ENCODE measurements at regions not wholly inside any gene's neighbourhood (a gene's known extent, or its start where the extent isn't known, plus 50 kb on each side); places are given as distances from the start of the nearest gene placed in this dataset.

DNA sequence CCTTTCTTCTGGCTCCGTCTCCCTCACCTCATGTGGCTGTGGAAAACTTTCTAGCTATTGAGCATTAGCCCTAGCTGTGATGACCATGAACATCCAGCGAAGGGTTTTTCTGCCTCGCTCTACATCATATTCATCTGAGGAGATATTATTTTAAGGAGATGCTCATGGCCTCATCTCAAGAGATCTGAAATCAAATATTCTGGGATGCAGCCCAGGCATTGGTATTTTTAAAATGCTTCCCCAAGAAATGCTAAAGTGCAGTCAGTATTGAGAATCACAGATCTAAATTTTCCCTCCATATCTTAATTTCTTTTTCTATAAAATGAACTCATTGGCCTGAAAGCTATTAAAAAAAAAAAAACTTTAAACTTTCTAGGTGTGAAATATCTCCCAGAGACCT is 238.2 kb upstream of the CELF2 start:
- DNase-seq (ENCODE audit: low read depth) = no peak

DNA sequence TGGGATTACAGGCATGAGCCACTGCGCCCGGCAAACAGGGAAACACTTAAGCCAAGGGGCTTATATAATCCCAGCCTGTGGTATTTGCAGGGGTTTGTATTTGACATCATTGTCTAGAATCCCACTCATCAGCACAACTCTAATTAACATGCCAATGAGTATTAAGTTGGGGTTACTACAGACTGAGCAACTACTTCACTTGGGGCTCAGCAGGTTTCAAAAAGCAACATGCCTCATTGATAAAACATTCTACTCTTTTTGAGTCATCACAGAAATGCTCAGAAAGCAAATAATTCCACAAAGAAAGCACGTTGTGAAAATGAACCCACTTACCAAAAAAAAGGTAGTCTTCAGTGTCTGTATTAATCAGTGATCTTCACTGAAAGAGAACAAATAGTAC is 236.9 kb upstream of the CELF2 start:
- DNase-seq (ENCODE audit: low read depth) = peak; percentile 65

DNA sequence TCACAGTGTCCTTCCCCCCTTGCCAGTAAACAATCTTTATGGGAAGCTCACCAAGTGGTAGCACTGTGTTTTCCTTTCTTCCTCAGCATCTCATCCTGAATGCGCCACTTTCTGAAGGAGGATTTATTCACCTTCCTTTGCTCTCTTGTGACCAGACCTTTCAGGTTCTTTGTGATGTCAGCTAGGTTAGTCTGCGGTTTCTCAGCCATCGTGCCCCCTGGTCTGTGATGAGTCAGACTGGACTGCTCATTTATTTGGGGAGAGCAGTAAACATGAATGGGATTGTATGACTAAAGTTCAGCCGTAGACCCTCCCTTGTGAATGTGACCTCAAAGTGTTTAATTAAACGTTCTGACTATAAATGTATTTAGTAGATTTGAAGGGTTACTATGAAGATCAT is 235.1 kb upstream of the CELF2 start:
- DNase-seq (ENCODE audit: low read depth) = peak; percentile 83

DNA sequence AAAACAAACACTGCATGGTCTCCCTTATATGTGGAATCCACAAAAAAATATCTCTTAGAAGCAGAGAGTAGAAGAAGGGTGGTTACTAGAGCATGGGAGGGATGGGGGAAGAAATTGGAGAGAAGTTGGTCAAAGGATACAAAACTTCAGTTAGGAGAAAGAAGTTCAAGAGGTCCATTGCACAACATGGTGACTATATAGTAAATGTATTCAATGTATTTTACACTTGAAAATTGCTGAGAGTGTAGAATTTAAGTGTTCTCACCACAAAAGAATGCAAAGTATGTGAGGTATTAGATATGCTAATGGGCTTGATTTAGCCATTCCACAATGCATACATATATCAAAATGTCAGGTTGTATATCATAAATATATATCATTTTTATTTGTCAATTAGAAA is 232.0 kb upstream of the CELF2 start:
- peak; percentile 83 for DNase-seq (ENCODE audit: low read depth)

GRCh38 chr10:10786109-10787090 is 231.3 kb upstream of the CELF2 start:
- peak; percentile 87 for DNase-seq (ENCODE audit: low read depth)

GRCh38 chr10:10787586-10787985 is 230.1 kb upstream of the CELF2 start:
- no peak for DNase-seq (ENCODE audit: low read depth)

DNA sequence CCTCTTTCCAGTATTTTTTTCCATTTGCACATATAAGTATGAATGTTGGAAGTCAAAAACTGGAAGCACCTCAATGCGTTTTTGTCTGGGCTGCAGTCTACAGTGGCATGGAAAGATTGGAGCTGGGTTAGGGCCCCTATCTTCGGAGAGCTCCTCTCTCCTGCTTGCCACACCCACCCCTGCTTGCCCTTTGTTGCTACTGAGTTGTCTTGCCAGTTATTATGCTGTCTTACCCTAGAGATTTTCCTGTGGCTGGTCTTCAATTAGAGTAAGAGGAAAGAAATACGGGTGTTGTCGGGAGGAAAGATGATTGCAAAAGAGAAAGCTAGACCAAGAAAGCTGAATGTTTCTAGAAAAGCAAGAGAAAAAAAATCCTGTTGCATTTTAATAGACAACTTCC is 228.9 kb upstream of the CELF2 start:
- DNase-seq (ENCODE audit: low read depth) = no peak

DNA sequence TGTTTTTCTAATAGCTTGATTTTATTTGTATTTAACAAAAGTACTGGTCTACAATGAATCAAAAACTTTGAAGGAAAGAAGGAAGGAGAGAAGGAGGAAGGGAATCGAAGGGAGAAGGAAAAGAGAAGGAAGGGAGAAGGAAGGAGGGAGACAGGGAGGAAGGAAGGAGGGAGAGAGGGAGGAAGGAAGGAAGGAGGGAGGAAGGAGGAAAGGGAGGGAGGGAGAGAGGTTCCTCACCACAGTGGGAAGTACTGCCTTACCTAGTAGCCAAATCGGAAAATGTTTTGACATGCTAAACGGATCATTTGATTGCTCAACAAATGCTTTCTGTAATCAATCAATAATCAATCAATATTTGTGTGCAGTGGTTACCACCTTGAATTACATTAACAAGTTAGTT is 225.8 kb upstream of the CELF2 start:
- no peak for DNase-seq (ENCODE audit: low read depth)

GRCh38 chr10:10792681-10793080 is 225.0 kb upstream of the CELF2 start:
- DNase-seq (ENCODE audit: low read depth) = peak; percentile 86

GRCh38 chr10:10794046-10794445 is 223.6 kb upstream of the CELF2 start:
- DNase-seq (ENCODE audit: low read depth) = no peak

GRCh38 chr10:10794791-10795191 is 222.9 kb upstream of the CELF2 start:
- DNase-seq (ENCODE audit: low read depth) = peak; percentile 97

GRCh38 chr10:10796061-10796773 is 221.5 kb upstream of the CELF2 start:
- no peak for DNase-seq (ENCODE audit: low read depth)

GRCh38 chr10:10796774-10797415 is 220.8 kb upstream of the CELF2 start:
- DNase-seq (ENCODE audit: low read depth) = peak; percentile 85

DNA sequence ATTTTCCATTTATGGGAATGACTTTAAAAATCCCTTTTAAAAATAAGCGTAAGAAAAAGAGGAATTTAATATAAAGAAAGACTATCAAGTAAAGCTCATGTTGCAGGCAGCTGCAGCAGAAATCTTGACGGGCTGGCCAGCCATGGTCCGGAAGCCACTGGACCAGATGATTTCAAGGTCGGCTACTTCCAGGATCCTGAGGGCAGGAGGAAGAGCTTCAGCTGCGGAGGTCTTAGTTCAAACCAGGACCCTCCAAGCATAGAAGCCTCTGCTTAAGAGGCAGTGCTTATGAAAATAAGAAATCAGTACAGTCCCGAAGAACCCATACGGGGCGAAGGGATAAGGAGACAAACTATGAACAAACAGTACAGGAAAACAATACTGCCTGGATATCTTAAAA is 220.2 kb upstream of the CELF2 start:
- peak; percentile 62 for DNase-seq (ENCODE audit: low read depth)

DNA sequence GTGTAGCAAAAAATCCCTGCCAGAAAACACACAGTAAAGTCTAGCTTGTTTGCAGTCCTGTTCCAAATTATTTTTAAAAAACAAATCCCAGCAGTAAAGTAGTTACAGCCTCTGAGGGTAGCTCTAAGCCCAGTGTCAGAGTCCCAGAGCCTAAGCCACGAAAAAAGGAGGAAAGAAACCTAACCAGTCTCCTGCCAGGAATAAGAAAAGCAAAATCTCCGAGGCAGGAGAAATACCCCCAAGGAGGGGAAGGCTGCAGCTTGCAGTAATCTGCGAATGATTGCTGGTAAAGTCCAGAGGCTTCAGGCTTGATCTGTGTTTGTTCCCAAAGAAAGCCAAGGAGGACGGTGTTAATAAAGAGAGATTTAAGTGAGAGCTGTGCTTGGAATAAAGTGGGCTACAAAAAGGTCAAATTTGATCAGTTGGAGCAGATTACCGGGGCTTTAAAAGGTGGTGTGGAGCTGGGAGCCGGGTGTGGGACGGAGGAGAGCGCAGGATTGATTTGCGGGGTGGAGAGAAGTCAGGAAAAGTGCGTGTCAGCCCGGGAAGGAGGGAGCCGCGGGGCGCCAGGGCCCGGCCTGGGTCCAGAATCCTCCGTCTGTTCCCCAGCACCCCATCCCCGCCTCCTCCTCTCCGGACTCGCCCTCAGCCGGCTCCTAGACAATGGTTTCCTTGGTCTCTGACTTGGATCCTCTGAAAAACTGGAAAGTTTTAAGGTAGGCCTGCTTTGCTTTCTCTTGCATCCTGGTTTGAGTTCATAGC is 219.4 kb upstream of the CELF2 start:
- DNase-seq (ENCODE audit: low read depth) = no peak

GRCh38 chr10:10798864-10799192 is 218.8 kb upstream of the CELF2 start:
- DNase-seq (ENCODE audit: low read depth) = no peak

DNA sequence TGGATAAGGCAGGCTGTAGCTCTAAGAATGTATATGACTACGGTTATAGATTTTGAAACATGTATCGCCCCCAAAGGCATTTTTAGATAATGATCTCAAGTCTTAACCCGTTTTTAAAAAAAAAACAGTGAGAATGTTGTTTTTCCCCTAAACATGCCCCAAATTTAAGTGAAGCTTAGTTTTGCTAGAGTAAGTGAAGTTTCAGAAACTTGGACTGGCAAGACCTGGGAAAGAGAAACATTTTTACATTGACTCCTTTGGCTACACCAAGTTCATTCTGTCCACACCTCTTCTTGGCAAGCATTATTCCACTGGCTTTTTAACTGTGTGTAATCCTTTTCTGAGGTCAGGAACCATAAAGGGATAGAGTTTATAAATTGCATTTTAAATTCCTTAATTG is 216.7 kb upstream of the CELF2 start:
- no peak for DNase-seq (ENCODE audit: low read depth)

DNA sequence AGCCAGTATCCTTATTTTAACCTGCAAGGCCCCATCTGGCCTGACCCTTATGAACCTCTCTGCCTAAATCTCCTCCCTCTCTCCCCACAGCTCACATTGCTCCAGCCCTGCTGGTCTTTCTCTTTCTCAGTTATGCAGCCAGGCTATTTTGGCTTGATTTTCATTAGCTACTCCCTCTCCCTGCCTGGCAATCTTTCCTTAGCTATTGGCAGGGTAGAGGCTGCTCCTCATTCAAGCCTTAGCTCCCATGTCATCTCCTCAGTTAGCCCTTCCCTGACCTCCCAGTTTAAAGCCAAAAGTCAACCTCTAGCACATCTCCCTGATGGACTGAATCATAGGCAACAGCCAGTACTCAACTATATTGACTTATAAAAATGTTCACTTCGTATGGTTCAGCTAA is 214.4 kb upstream of the CELF2 start:
- no peak for DNase-seq (ENCODE audit: low read depth)

DNA sequence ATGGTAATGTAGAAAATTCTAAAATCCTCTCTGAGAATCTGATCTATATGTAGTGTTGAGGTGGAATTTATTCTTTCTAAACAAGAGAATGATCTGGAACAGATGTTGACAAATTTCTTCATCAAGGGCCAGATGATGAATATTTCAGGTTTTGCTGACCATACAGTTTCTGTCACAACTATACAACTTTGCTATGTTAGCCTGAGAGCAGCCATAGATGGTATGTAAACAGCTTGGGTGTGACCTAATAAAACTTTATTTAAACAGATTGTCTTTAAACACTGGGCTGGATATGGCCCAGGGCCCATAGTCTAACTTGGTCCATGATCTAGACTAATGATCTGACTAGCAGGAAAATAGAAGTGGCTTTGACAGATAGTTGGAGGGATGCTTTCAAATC is 213.6 kb upstream of the CELF2 start:
- DNase-seq (ENCODE audit: low read depth) = no peak

GRCh38 chr10:10804998-10805740 is 212.5 kb upstream of the CELF2 start:
- peak; percentile 48 for DNase-seq (ENCODE audit: low read depth)

GRCh38 chr10:10807106-10807505 is 210.6 kb upstream of the CELF2 start:
- no peak for DNase-seq (ENCODE audit: low read depth)
